ENCODE measurements at regions not wholly inside any gene's neighbourhood (a gene's known extent, or its start where the extent isn't known, plus 50 kb on each side); places are given as distances from the start of the nearest gene placed in this dataset.
A peak's percentile ranks its signal among the peaks of the same experiment; 100 is the strongest.

- Histone ChIP-seq H3K9me3 (replicated peaks; ENCODE audit: control insufficient read depth, insufficient read depth, low read length) (no peaks in the 10 kb centered on the region), H3K79me2 (ENCODE audit: control insufficient read depth, insufficient read depth, low read length) (no peaks in the 10 kb centered on the region), H2AFZ (ENCODE audit: control insufficient read depth, low read depth, low read length) (no peak overlapping the region), H3K4me3 (no peak overlapping the region), H3K27me3 (replicated peaks in 1 of 2; ENCODE audit: control insufficient read depth in 2 of 2, insufficient read depth in 2 of 2, low read length in 1 of 2) (no peaks in the 10 kb centered on the region), H3K27ac (ENCODE audit: control insufficient read depth, insufficient read depth) (no peak overlapping the region), H3K9ac (ENCODE audit: control insufficient read depth, insufficient read depth, low read length) (no peak overlapping the region), H3K4me1 (ENCODE audit: control insufficient read depth, insufficient read depth, low read length) (no peaks in the 10 kb centered on the region), H3K4me2 (ENCODE audit: control insufficient read depth, insufficient read depth) (no peak overlapping the region), H3K36me3 (ENCODE audit: control insufficient read depth in 2 of 2, insufficient read depth in 2 of 2, low read length in 1 of 2) (no peaks in the 10 kb centered on the region), H4K20me1 (ENCODE audit: control insufficient read depth, insufficient read depth) (no peaks in the 10 kb centered on the region)
- RAD21 ChIA-PET (ENCODE audit: unreplicated experiment), result interaction anchor here (0.8 to 2.0 kb wide), 5 partner anchors 119 to 450 kb away, joined by 3 to 9 read pairs (median 5); no protein-coding TSS in a partner anchor
- intact Hi-C loops (cut with micrococcal nuclease; ENCODE audit: unreplicated experiment), result loop anchor here (2.0 to 5.0 kb wide), 3 partner anchors 119 to 454 kb away; partner anchors contain the start of gene GBA3
- SMC1A ChIA-PET (ENCODE audit: uncharacterized antibody, unreplicated experiment), result interaction anchor here (0.6 to 3.0 kb wide), 8 partner anchors 9 to 855 kb away, joined by 3 to 17 read pairs (median 3); no protein-coding TSS in a partner anchor
- DNase-seq (ENCODE audit: low read depth, low spot score) (no peak), FAIRE-seq (no peak), ATAC-seq (peak; percentile 42; the same call in 2 of the 3 replicates)
- POLR2A ChIA-PET, result no interaction called here
- in situ Hi-C loops (cut with MboI), result no loop called here
- BruUV-seq (replicated peaks), result no TSS peak
- CTCF ChIA-PET, result interaction anchor here (0.6 to 3.7 kb wide), 11 partner anchors 10 to 659 kb away, joined by 3 to 30 read pairs (median 4); no protein-coding TSS in a partner anchor
- TF ChIP-seq BMI1 (IDR thresholded peaks at IDR 0.05; ENCODE audit: borderline replicate concordance) (no peak), TCF7 (IDR thresholded peaks at IDR 0.05; ENCODE audit: borderline replicate concordance) (no peak), SREBF2 (IDR thresholded peaks at IDR 0.05; ENCODE audit: low read length) (no peak), NBN (IDR thresholded peaks at IDR 0.05) (no peak), YY1 (IDR thresholded peaks at IDR 0.05; ENCODE audit: low read depth, low read length) (no peak), TCF3 (IDR thresholded peaks at IDR 0.05; ENCODE audit: borderline replicate concordance, insufficient read depth, low read depth, low read length) (no peak)
- 15% methylated on average over 10 of the region's 10 CpGs for WGBS (ENCODE audit: insufficient coverage, insufficient replicate concordance, low lambda C conversion rate, missing lambda C conversion rate)
These were observed 277.9 kb downstream of the ADGRA3 start for GRCh38 chr4:22237846-22238494.

GRCh38 chr4:22237155-22237751 lies 278.6 kb downstream of the ADGRA3 start:
- ChIA-PET CTCF (interaction anchor here (0.6 to 3.7 kb wide), 13 partner anchors 9 to 660 kb away, joined by 3 to 30 read pairs (median 4); no protein-coding TSS in a partner anchor), SMC1A (ENCODE audit: uncharacterized antibody, unreplicated experiment) (interaction anchor here (0.6 to 3.0 kb wide), 6 partner anchors 9 to 448 kb away, joined by 3 to 17 read pairs (median 4); no protein-coding TSS in a partner anchor), POLR2A (no interaction called here), RAD21 (ENCODE audit: unreplicated experiment) (interaction anchor here (0.6 to 2.0 kb wide), 6 partner anchors 120 to 505 kb away, joined by 3 to 9 read pairs (median 6); no protein-coding TSS in a partner anchor)
- Histone ChIP-seq H3K4me1 (ENCODE audit: control insufficient read depth, insufficient read depth, low read length) (no peaks in the 10 kb centered on the region), H3K79me2 (ENCODE audit: control insufficient read depth, insufficient read depth, low read length) (no peaks in the 10 kb centered on the region), H3K4me2 (ENCODE audit: control insufficient read depth, insufficient read depth) (no peak overlapping the region), H2AFZ (ENCODE audit: control insufficient read depth, low read depth, low read length) (no peak overlapping the region), H3K27me3 (replicated peaks in 1 of 2; ENCODE audit: control insufficient read depth in 2 of 2, insufficient read depth in 2 of 2, low read length in 1 of 2) (no peaks in the 10 kb centered on the region), H3K36me3 (ENCODE audit: control insufficient read depth in 2 of 2, insufficient read depth in 2 of 2, low read length in 1 of 2) (no peaks in the 10 kb centered on the region), H3K9me3 (replicated peaks; ENCODE audit: control insufficient read depth, insufficient read depth, low read length) (no peaks in the 10 kb centered on the region), H3K9ac (ENCODE audit: control insufficient read depth, insufficient read depth, low read length) (no peak overlapping the region), H4K20me1 (ENCODE audit: control insufficient read depth, insufficient read depth) (no peaks in the 10 kb centered on the region), H3K27ac (ENCODE audit: control insufficient read depth, insufficient read depth) (no peak overlapping the region), H3K4me3 (no peak overlapping the region)
- 0% methylated on average over 4 of the region's 4 CpGs for WGBS (ENCODE audit: insufficient coverage, insufficient replicate concordance, low lambda C conversion rate, missing lambda C conversion rate)
- no peak for DNase-seq (ENCODE audit: low read depth, low spot score)
- BruUV-seq (replicated peaks), result no TSS peak
- intact Hi-C loops (cut with micrococcal nuclease; ENCODE audit: unreplicated experiment), result loop anchor here (5.0 kb wide), 2 partner anchors 120 to 455 kb away; partner anchors contain the start of gene GBA3
- in situ Hi-C loops (cut with MboI), result no loop called here
- ATAC-seq, result peak; percentile 89
- TF ChIP-seq CTCF (IDR thresholded peaks at IDR 0.05 in 2 of 3, conservative IDR thresholded peaks at IDR 0.05 in 1 of 3; ENCODE audit: control insufficient read depth in 2 of 3, extremely low read depth in 1 of 3, insufficient read depth in 1 of 3, low read depth in 3 of 3, low read length in 3 of 3), result peak in 2 of 3 experiments; percentile 32 to 35; a peak in 2 of 6 replicates
- TF ChIP-seq MEF2A (IDR thresholded peaks at IDR 0.05; ENCODE audit: insufficient read depth, low read depth, low read length), result no peak
- TF ChIP-seq SMARCA5 (IDR thresholded peaks at IDR 0.05), result 0 out of 2 replicates have a peak, but pooled peaks have one; percentile 37
- no peak for TF ChIP-seq SREBF2 (IDR thresholded peaks at IDR 0.05; ENCODE audit: low read length)
- no peak for TF ChIP-seq CEBPB (IDR thresholded peaks at IDR 0.05; ENCODE audit: borderline replicate concordance in 1 of 2, low read depth in 2 of 2, low read length in 2 of 2)
- TF ChIP-seq IRF5 (IDR thresholded peaks at IDR 0.05; ENCODE audit: borderline replicate concordance), result no peak
- FAIRE-seq, result no peak
